Neural cell (in vitro differentiated cells): ENCODE measurements at regions not wholly inside any gene's neighbourhood (a gene's known extent, or its start where the extent isn't known, plus 50 kb on each side); places are given as distances from the start of the nearest gene placed in this dataset.

Experiments used
- H2AFZ ChIP-seq: fragments of 200-600, 300-800 bp; sonication (generic), shearing (Covaris generic); 2 replicates; pipeline ENCODE4 v1.6.0; 2014; ENCODE audit warnings: low read depth, mild to moderate bottlenecking, antibody characterized with exemption, low read length, moderate library complexity
- H3F3A ChIP-seq: fragments of 200-600 bp; shearing (Covaris generic); 2 replicates; pipeline ENCODE4 v1.6.1; 2016; ENCODE audit warnings: mild to moderate bottlenecking, moderate library complexity, mixed read lengths, antibody characterized with exemption, low read length; ENCODE audit not compliant: insufficient read depth, poor library complexity, severe bottlenecking
- H3K27ac ChIP-seq: fragments of 200-600, 300-800 bp; sonication (generic), shearing (Covaris generic); 2 replicates; pipeline ENCODE4 v1.5.1; 2014; ENCODE audit warnings: mild to moderate bottlenecking, low read length, moderate library complexity
- H3K27me3 ChIP-seq: fragments of 300-800, 200-600 bp; sonication (generic), shearing (Covaris generic); 2 replicates; pipeline ENCODE4 v1.6.0; 2014; ENCODE audit warnings: mild to moderate bottlenecking, low read depth, low read length, moderate library complexity; ENCODE audit not compliant: insufficient read depth
- H3K36me3 ChIP-seq: fragments of 300-800, 200-600 bp; sonication (generic), shearing (Covaris generic); 2 replicates; pipeline ENCODE4 v1.5.1; 2014; ENCODE audit warnings: mild to moderate bottlenecking, antibody characterized with exemption, low read length, moderate library complexity; ENCODE audit not compliant: insufficient read depth
- H3K4me2 ChIP-seq: fragments of 300-800, 200-600 bp; sonication (generic), shearing (Covaris generic); 2 replicates; pipeline ENCODE4 v1.6.0; 2014; ENCODE audit warnings: mild to moderate bottlenecking, low read length
- H3K4me3 ChIP-seq: fragments of 300-800, 200-600 bp; sonication (generic), shearing (Covaris generic); 2 replicates; pipeline ENCODE4 v1.5.1; 2014; ENCODE audit warnings: mild to moderate bottlenecking, low read length, moderate library complexity
- H3K79me2 ChIP-seq: fragments of 200-600 bp; shearing (Covaris generic); replicated peaks from 2 replicates; pipeline ENCODE4 v1.6.0; 2014; ENCODE audit warnings: mild to moderate bottlenecking, low read length, moderate library complexity; ENCODE audit not compliant: insufficient read depth
- H3K9ac ChIP-seq: fragments of 300-800, 200-600 bp; sonication (generic), shearing (Covaris generic); 2 replicates; pipeline ENCODE4 v1.6.1; 2016; ENCODE audit warnings: mild to moderate bottlenecking, low read length, mixed read lengths
- H3K9me2 ChIP-seq: fragments of 200-600 bp; shearing (Covaris generic); 2 replicates; pipeline ENCODE4 v1.6.1; 2016; ENCODE audit warnings: mild to moderate bottlenecking, low read length, mixed read lengths; ENCODE audit not compliant: insufficient read depth
- H3K9me3 ChIP-seq: fragments of 200-600, 300-800 bp; sonication (generic), shearing (Covaris generic); 2 replicates; pipeline ENCODE4 v1.6.1; 2016; ENCODE audit warnings: mild to moderate bottlenecking, mixed run types, low read length, moderate library complexity, mixed read lengths
- H4K20me1 ChIP-seq: fragments of 200-600 bp; shearing (Covaris generic); 2 replicates; pipeline ENCODE4 v1.6.1; 2016; ENCODE audit warnings: mild to moderate bottlenecking, mixed run types; ENCODE audit not compliant: insufficient read depth
- EP300 ChIP-seq: fragments of 450-650 bp; conservative IDR thresholded peaks from 2 replicates; pipeline ENCODE4 v1.6.1; 2014; ENCODE audit warnings: antibody characterized with exemption, mild to moderate bottlenecking, moderate library complexity; ENCODE audit not compliant: poor library complexity, severe bottlenecking
- EZH2 ChIP-seq: fragments of 200-600, 300-800 bp; shearing (Covaris generic), sonication (generic); IDR thresholded peaks from 2 replicates; pipeline ENCODE4 v1.6.1; 2014; ENCODE audit warnings: antibody characterized with exemption, low read length, borderline replicate concordance, mild to moderate bottlenecking; ENCODE audit not compliant: insufficient read depth, poor library complexity, severe bottlenecking
- MXI1 ChIP-seq: fragments of 450-650 bp; conservative IDR thresholded peaks from 2 replicates; pipeline ENCODE4 v1.6.1; 2014; ENCODE audit warnings: antibody characterized with exemption, mild to moderate bottlenecking; ENCODE audit not compliant: poor library complexity, severe bottlenecking
- POLR2AphosphoS5 ChIP-seq: IDR thresholded peaks from 2 replicates; pipeline ENCODE4 v1.6.1; 2012
- RAD21 ChIP-seq: fragments of 450-650 bp; conservative IDR thresholded peaks from 2 replicates; pipeline ENCODE4 v1.6.1; 2014; ENCODE audit warnings: antibody characterized with exemption, mild to moderate bottlenecking, moderate library complexity
- REST ChIP-seq: IDR thresholded peaks from 2 replicates; pipeline ENCODE4 v1.6.1; 2012; ENCODE audit warnings: borderline replicate concordance
- SMC3 ChIP-seq: fragments of 450-650 bp; conservative IDR thresholded peaks from 2 replicates; pipeline ENCODE4 v1.6.1; 2014; ENCODE audit warnings: antibody characterized with exemption, mild to moderate bottlenecking, moderate library complexity; ENCODE audit not compliant: poor library complexity
- TAF1 ChIP-seq: IDR thresholded peaks from 2 replicates; pipeline ENCODE4 v1.6.1; 2012; ENCODE audit warnings: low read depth
- TF ChIP-seq, protein P1 (sequence below): fragments of 450-650 bp; IDR thresholded peaks from 2 replicates; pipeline ENCODE4 v1.5.1; 2014; ENCODE audit warnings: antibody characterized with exemption, mild to moderate bottlenecking, moderate library complexity; ENCODE audit not compliant: poor library complexity, severe bottlenecking

DNA sequence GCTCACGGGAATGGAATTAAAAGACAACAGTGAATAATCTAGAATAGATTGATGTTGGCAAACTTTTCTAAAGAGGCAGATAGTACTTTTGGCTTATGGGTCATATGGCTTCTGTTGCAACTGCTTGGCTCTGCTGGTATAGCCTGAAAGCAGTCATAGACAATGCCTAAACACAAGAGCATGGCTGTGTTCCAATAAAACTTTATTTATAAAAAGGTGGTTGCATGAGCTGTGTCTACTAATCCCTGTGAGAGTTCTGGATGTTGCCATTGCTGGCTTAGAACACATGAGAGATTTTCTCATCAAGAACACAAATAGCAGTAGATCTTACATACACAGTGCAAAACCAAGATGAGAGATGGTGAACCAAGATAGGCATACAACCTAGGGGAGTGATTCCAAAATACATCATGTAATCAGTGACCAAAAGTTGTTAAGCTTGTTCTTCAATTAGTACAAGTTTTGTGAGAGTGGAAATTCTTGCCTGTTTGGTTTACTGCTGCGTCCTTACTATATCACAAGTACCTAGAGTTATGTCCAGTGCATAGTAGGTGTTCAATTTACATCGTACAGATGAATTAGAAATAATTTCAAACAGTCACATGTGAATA is 380.0 kb downstream of the METTL4 start:
- Histone ChIP-seq H3K4me3 (no peak overlapping the region), H3K36me3 (no peaks in the 10 kb centered on the region), H3F3A (no peaks in the 10 kb centered on the region), H3K4me2 (no peak overlapping the region), H3K79me2 (no peaks in the 10 kb centered on the region), H3K9me3 (no peaks in the 10 kb centered on the region), H3K9ac (no peak overlapping the region), H3K9me2 (no peaks in the 10 kb centered on the region), H2AFZ (no peak overlapping the region), H4K20me1 (no peaks in the 10 kb centered on the region), H3K27me3 (no peaks in the 10 kb centered on the region), H3K27ac (no peak overlapping the region)
- TF ChIP-seq EP300 (no peak), EZH2 (no peak), RAD21 (no peak), MXI1 (no peak), POLR2AphosphoS5 (no peak), TAF1 (no peak), REST (no peak), SMC3 (no peak)
- TF ChIP-seq, protein P1, sequence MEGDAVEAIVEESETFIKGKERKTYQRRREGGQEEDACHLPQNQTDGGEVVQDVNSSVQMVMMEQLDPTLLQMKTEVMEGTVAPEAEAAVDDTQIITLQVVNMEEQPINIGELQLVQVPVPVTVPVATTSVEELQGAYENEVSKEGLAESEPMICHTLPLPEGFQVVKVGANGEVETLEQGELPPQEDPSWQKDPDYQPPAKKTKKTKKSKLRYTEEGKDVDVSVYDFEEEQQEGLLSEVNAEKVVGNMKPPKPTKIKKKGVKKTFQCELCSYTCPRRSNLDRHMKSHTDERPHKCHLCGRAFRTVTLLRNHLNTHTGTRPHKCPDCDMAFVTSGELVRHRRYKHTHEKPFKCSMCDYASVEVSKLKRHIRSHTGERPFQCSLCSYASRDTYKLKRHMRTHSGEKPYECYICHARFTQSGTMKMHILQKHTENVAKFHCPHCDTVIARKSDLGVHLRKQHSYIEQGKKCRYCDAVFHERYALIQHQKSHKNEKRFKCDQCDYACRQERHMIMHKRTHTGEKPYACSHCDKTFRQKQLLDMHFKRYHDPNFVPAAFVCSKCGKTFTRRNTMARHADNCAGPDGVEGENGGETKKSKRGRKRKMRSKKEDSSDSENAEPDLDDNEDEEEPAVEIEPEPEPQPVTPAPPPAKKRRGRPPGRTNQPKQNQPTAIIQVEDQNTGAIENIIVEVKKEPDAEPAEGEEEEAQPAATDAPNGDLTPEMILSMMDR: no peak

- no peaks in the 10 kb centered on the region for H3K79me2 ChIP-seq
- no peaks in the 10 kb centered on the region for H3F3A ChIP-seq
- no peaks in the 10 kb centered on the region for H4K20me1 ChIP-seq
- H3K27me3 ChIP-seq: no peaks in the 10 kb centered on the region
- no peak overlapping the region for H3K27ac ChIP-seq
- no peak overlapping the region for H3K4me2 ChIP-seq
- no peak overlapping the region for H3K4me3 ChIP-seq
- H3K36me3 ChIP-seq: no peaks in the 10 kb centered on the region
- no peak overlapping the region for H3K9ac ChIP-seq
- H2AFZ ChIP-seq: no peak overlapping the region
- TF ChIP-seq EZH2 (no peak), SMC3 (no peak), RAD21 (no peak), EP300 (no peak), REST (no peak), TAF1 (no peak), POLR2AphosphoS5 (no peak)
- TF ChIP-seq, protein P1: no peak
- no peaks in the 10 kb centered on the region for H3K9me2 ChIP-seq
- H3K9me3 ChIP-seq: no peaks in the 10 kb centered on the region
These were observed 378.7 kb downstream of the METTL4 start for GRCh38 chr18:2192562-2192961.
